CD4-positive, alpha-beta memory T cell (primary cell): ENCODE measurements at regions not wholly inside any gene's neighbourhood (a gene's known extent, or its start where the extent isn't known, plus 50 kb on each side); places are given as distances from the start of the nearest gene placed in this dataset.

Experiments used
- CTCF ChIA-PET: fragments of 350-600 bp; sonication (Branson Sonifier 250); formaldehyde crosslinking; loops from one replicate; lab custom pipeline; 2021; ENCODE audit warnings: inconsistent platforms; ENCODE audit not compliant: partially characterized antibody; lab: Charles Lee
- POLR2A ChIA-PET: fragments of 350-600 bp; sonication (Branson Sonifier 250); formaldehyde crosslinking; loops from one replicate; lab custom pipeline; 2021; ENCODE audit not compliant: partially characterized antibody; lab: Charles Lee
- DNase-seq, 5 donors: peaks; one replicate each; pipeline versions ENCODE4 v3.0.0 to v3.0.0-alpha.2; 2020 to 2022; ENCODE audit warnings: mixed read lengths in 1 of 5
- H3K27ac ChIP-seq: one replicate; pipeline ENCODE4 v1.7.0; 2013; ENCODE audit warnings: low read depth, low read length
- H3K27me3 ChIP-seq: 2 replicates; pipeline ENCODE4 v1.7.0; 2013; ENCODE audit warnings: mild to moderate bottlenecking, low read length, moderate library complexity; ENCODE audit not compliant: insufficient read depth
- H3K36me3 ChIP-seq: 2 replicates; pipeline ENCODE4 v1.7.0; 2013; ENCODE audit warnings: mild to moderate bottlenecking, low read length, moderate library complexity; ENCODE audit not compliant: insufficient read depth
- H3K4me1 ChIP-seq: 2 replicates; pipeline ENCODE4 v1.7.0; 2013; ENCODE audit warnings: mild to moderate bottlenecking, low read length, moderate library complexity; ENCODE audit not compliant: insufficient read depth
- H3K4me3 ChIP-seq, 2 donors: one replicate each; pipeline ENCODE4 v1.7.0; 2013; ENCODE audit warnings: low read length in 2 of 2, mild to moderate bottlenecking in 1 of 2
- H3K9me3 ChIP-seq, 2 donors: one replicate each; pipeline ENCODE4 v1.7.0; 2013; ENCODE audit warnings: low read length in 2 of 2, control low read depth in 1 of 2; ENCODE audit not compliant: control insufficient read depth in 1 of 2
- H3K27ac Mint-ChIP-seq, 7 donors: one replicate each; pipeline ENCODE4 v1.8.0; 2020 to 2021; ENCODE audit warnings: mixed read lengths in 7 of 7, mild to moderate bottlenecking in 6 of 7, inconsistent platforms in 3 of 7, moderate library complexity in 3 of 7
- H3K27me3 Mint-ChIP-seq, 2 donors: one replicate each; pipeline ENCODE4 v1.8.0; 2020 to 2021; ENCODE audit warnings: mixed read lengths in 2 of 2
- H3K36me3 Mint-ChIP-seq, 2 donors: one replicate each; pipeline ENCODE4 v1.8.0; 2020 to 2021; ENCODE audit warnings: mixed read lengths in 2 of 2, inconsistent platforms in 1 of 2, mild to moderate bottlenecking in 1 of 2
- H3K4me1 Mint-ChIP-seq, 4 donors: one replicate each; pipeline ENCODE4 v1.8.0; 2020 to 2021; ENCODE audit warnings: mixed read lengths in 4 of 4, mild to moderate bottlenecking in 1 of 4
- H3K4me3 Mint-ChIP-seq, 8 donors: one replicate each; pipeline ENCODE4 v1.8.0; 2020 to 2021; ENCODE audit warnings: mixed read lengths in 8 of 8, mild to moderate bottlenecking in 7 of 8, moderate library complexity in 6 of 8, inconsistent platforms in 3 of 8
- H3K9me3 Mint-ChIP-seq, 8 donors: one replicate each; pipeline ENCODE4 v1.8.0; 2020 to 2021; ENCODE audit warnings: mixed read lengths in 8 of 8, mild to moderate bottlenecking in 5 of 8, inconsistent platforms in 3 of 8, moderate library complexity in 1 of 8
- intact Hi-C: fragments of 100-400 bp; cut with micrococcal nuclease; formaldehyde crosslinking; loops from one replicate; pipeline ENCODE4 v1.15.1; 2023

DNA sequence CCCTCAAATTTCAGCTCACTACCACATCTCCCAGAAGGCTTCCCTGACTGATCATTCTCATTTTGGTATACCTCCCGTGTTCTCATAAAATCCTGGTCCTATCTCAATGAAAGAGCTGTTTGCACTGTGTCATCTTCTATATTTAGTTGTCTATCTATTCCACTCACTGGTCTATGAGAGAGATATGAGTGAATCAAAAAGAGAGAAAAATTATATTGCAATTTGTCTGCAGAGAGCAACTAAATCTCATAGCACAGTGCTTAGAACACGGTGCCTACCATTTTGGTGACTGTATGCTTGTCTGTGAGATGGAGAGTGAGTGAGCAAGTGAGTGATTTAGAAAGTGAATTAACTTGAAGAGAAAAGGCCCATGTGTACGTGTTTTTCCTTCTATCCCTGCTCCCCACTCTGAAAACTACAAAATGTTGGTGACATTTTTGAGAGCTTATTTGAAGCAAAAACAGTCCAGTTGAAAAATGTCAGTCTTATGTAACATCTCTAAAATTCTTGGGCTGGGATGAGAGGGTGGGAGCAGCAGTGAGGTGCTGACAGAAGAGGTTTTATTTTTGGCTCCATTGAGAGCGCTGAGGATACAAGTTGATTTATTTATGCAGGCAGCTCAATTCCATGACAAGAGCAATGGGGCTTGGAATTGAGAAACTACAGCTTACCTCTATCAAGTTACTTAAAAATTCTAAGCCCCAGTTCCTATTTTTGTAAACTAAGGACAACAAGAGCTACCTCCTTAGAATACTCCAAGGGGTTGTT, 373.5 kb upstream of the CHST9 start:
- no peaks in the 10 kb centered on the region for H3K36me3 Mint-ChIP-seq
- intact Hi-C loops = no loop called here
- Histone ChIP-seq H3K4me1 (no peaks in the 10 kb centered on the region), H3K27ac (no peak overlapping the region), H3K4me3 (no peak overlapping the region), H3K27me3 (no peaks in the 10 kb centered on the region), H3K36me3 (no peaks in the 10 kb centered on the region), H3K9me3 (no peaks in the 10 kb centered on the region)
- no peaks in the 10 kb centered on the region for H3K4me1 Mint-ChIP-seq
- no peaks in the 10 kb centered on the region for H3K27me3 Mint-ChIP-seq
- H3K4me3 Mint-ChIP-seq = no peak overlapping the region
- H3K27ac Mint-ChIP-seq = no peak overlapping the region
- H3K9me3 Mint-ChIP-seq = peaks cover 5 to 31% (median 17%) of the 10 kb centered on the region in 8 donors
- ChIA-PET POLR2A (no interaction called here), CTCF (no interaction called here)
- DNase-seq = no peak

- CTCF ChIA-PET = no interaction called here
- H3K27ac ChIP-seq = no peak overlapping the region
- H3K4me1 ChIP-seq = no peaks in the 10 kb centered on the region
- no peaks in the 10 kb centered on the region for H3K27me3 ChIP-seq
- no peaks in the 10 kb centered on the region for H3K9me3 ChIP-seq
- H3K9me3 Mint-ChIP-seq = peaks cover 5 to 25% (median 13%) of the 10 kb centered on the region in 8 donors
- intact Hi-C loops = no loop called here
- POLR2A ChIA-PET = no interaction called here
- no peak for DNase-seq
- no peak overlapping the region for H3K4me3 ChIP-seq
- no peak overlapping the region for H3K4me3 Mint-ChIP-seq
- peak overlapping the region in 1 of 7 donors; percentile 19 for H3K27ac Mint-ChIP-seq
- no peaks in the 10 kb centered on the region for H3K27me3 Mint-ChIP-seq
- H3K36me3 ChIP-seq = no peaks in the 10 kb centered on the region
- H3K36me3 Mint-ChIP-seq = no peaks in the 10 kb centered on the region
- H3K4me1 Mint-ChIP-seq = no peaks in the 10 kb centered on the region
Measured at GRCh38 chr18:27556741-27557140, 371.6 kb upstream of the CHST9 start.

GRCh38 chr18:27549335-27550039, 364.4 kb upstream of the CHST9 start:
- H3K27me3 Mint-ChIP-seq = no peaks in the 10 kb centered on the region
- ChIA-PET CTCF (no interaction called here), POLR2A (no interaction called here)
- no peaks in the 10 kb centered on the region for H3K9me3 ChIP-seq
- H3K4me3 Mint-ChIP-seq = no peak overlapping the region
- H3K9me3 Mint-ChIP-seq = peaks cover 4 to 20% (median 12%) of the 10 kb centered on the region in 8 donors
- no peaks in the 10 kb centered on the region for H3K4me1 ChIP-seq
- no peaks in the 10 kb centered on the region for H3K36me3 ChIP-seq
- no peaks in the 10 kb centered on the region for H3K27me3 ChIP-seq
- H3K4me3 ChIP-seq = no peak overlapping the region
- intact Hi-C loops = no loop called here
- no peaks in the 10 kb centered on the region for H3K36me3 Mint-ChIP-seq
- H3K27ac Mint-ChIP-seq = no peak overlapping the region
- DNase-seq = no peak
- H3K27ac ChIP-seq = no peak overlapping the region
- H3K4me1 Mint-ChIP-seq = no peaks in the 10 kb centered on the region

DNA sequence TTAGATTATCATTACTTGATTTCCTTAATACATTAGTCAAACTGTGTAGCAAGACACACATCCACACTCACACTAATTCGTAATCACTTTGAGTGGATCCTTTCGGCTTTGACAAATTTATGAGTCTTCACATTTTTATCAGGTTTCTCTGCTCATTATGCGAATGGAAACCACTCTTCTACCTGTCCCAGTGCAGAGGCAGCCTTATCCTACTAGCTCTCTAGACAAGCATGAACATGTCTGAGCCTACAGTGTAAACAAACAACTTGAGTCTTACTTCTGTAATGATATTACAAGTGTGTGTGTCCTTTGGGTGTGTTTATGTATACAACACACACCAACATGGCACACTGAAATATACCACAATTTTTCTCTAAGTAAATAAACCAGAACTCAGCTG, 361.9 kb upstream of the CHST9 start:
- no peak overlapping the region for H3K4me3 ChIP-seq
- Mint-ChIP-seq H3K27me3 (no peaks in the 10 kb centered on the region), H3K27ac (no peak overlapping the region), H3K36me3 (no peaks in the 10 kb centered on the region), H3K9me3 (peaks cover 4 to 25% (median 10%) of the 10 kb centered on the region in 8 donors), H3K4me1 (no peaks in the 10 kb centered on the region), H3K4me3 (no peak overlapping the region)
- no peak overlapping the region for H3K27ac ChIP-seq
- no peaks in the 10 kb centered on the region for H3K36me3 ChIP-seq
- H3K9me3 ChIP-seq = no peaks in the 10 kb centered on the region
- H3K4me1 ChIP-seq = no peaks in the 10 kb centered on the region
- CTCF ChIA-PET = no interaction called here
- intact Hi-C loops = no loop called here
- POLR2A ChIA-PET = no interaction called here
- no peaks in the 10 kb centered on the region for H3K27me3 ChIP-seq
- DNase-seq = no peak

DNA sequence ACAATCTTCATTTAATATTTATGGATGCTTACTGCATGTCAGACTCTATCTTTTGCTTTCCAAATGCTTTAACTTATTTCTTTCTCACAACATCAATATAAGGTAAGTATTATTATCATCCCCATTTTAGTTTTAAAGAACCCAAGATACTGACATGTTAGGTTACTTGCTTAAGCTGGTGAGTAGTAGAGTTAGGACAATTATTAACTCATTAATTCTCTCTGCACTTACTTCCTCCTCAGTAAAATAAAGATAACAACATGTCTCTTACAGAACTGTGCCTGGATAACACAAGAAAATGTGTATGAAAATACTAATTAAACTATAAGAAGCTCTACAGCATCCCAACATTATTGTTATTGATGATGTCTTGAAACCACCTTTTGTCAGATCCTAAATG, 359.1 kb upstream of the CHST9 start:
- Mint-ChIP-seq H3K4me1 (no peaks in the 10 kb centered on the region), H3K36me3 (no peaks in the 10 kb centered on the region), H3K27ac (no peak overlapping the region), H3K4me3 (no peak overlapping the region), H3K27me3 (no peaks in the 10 kb centered on the region), H3K9me3 (peaks cover 0 to 19% (median 5%) of the 10 kb centered on the region in 8 donors)
- intact Hi-C loops = no loop called here
- no peak overlapping the region for H3K4me3 ChIP-seq
- no peaks in the 10 kb centered on the region for H3K27me3 ChIP-seq
- H3K36me3 ChIP-seq = no peaks in the 10 kb centered on the region
- CTCF ChIA-PET = no interaction called here
- POLR2A ChIA-PET = no interaction called here
- no peaks in the 10 kb centered on the region for H3K9me3 ChIP-seq
- no peak overlapping the region for H3K27ac ChIP-seq
- no peaks in the 10 kb centered on the region for H3K4me1 ChIP-seq
- DNase-seq = no peak

- no peaks in the 10 kb centered on the region for H3K36me3 Mint-ChIP-seq
- H3K27me3 Mint-ChIP-seq = no peaks in the 10 kb centered on the region
- no peak overlapping the region for H3K4me3 Mint-ChIP-seq
- intact Hi-C loops = no loop called here
- Histone ChIP-seq H3K9me3 (no peaks in the 10 kb centered on the region), H3K4me1 (no peaks in the 10 kb centered on the region), H3K36me3 (no peaks in the 10 kb centered on the region), H3K27ac (no peak overlapping the region), H3K4me3 (no peak overlapping the region), H3K27me3 (no peaks in the 10 kb centered on the region)
- no peak overlapping the region for H3K27ac Mint-ChIP-seq
- peaks cover 2 to 25% (median 7%) of the 10 kb centered on the region in 8 donors for H3K9me3 Mint-ChIP-seq
- no peaks in the 10 kb centered on the region for H3K4me1 Mint-ChIP-seq
- ChIA-PET CTCF (no interaction called here), POLR2A (no interaction called here)
- no peak for DNase-seq
Measured at GRCh38 chr18:27541293-27541692, 356.2 kb upstream of the CHST9 start.

DNA sequence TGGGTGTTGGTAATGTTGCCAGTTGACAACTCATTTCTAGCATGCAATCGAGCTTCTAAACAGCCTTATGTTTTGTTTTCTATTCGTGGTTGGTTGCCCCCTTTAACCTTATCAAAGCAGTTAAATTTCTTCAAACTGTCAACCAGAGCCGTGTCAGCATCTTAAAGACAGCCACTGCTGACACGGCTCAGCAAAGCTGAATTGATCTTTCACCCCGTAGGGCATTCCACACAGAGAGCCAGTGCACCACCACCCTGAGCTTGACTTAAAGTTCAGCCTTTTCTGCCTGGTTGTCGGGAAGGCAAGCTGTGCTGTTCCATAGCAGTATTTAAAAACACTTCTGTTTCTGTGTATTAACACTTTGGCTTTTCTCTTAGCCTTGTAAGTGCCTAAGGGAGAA, 355.0 kb upstream of the CHST9 start:
- Mint-ChIP-seq H3K27me3 (no peaks in the 10 kb centered on the region), H3K36me3 (no peaks in the 10 kb centered on the region), H3K27ac (no peak overlapping the region), H3K4me3 (no peak overlapping the region), H3K9me3 (peaks cover 0 to 25% (median 6%) of the 10 kb centered on the region in 8 donors), H3K4me1 (no peaks in the 10 kb centered on the region)
- ChIA-PET CTCF (no interaction called here), POLR2A (no interaction called here)
- H3K36me3 ChIP-seq = no peaks in the 10 kb centered on the region
- no peaks in the 10 kb centered on the region for H3K9me3 ChIP-seq
- no peaks in the 10 kb centered on the region for H3K27me3 ChIP-seq
- H3K27ac ChIP-seq = no peak overlapping the region
- no peak for DNase-seq
- intact Hi-C loops = no loop called here
- no peak overlapping the region for H3K4me3 ChIP-seq
- H3K4me1 ChIP-seq = no peaks in the 10 kb centered on the region
